Small intestine (tissue), 7 donors: ENCODE measurements at regions not wholly inside any gene's neighbourhood (a gene's known extent, or its start where the extent isn't known, plus 50 kb on each side); places are given as distances from the start of the nearest gene placed in this dataset.
A peak's percentile ranks its signal among the peaks of the same experiment; 100 is the strongest.

Source experiments
- DNase-seq, 2 donors: peaks; one replicate each; pipeline versions ENCODE4 v3.0.0 to v3.0.0-alpha.2; 2013
- FAIRE-seq: peaks from 2 replicates; lab custom pipeline; 2012; peaks lifted over from hg19 to GRCh38; lab: Jason Lieb, UNC
- H3K27ac ChIP-seq, 3 donors: one replicate each; pipeline ENCODE4 v1.5.1; 2013; ENCODE audit warnings: low read length in 2 of 3, mild to moderate bottlenecking in 2 of 3, control low read depth in 1 of 3, inconsistent platforms in 1 of 3, low read depth in 1 of 3, moderate library complexity in 1 of 3
- H3K27me3 ChIP-seq, 3 donors: one replicate each; pipeline ENCODE4 v1.6.1; 2013; ENCODE audit warnings: low read length in 3 of 3, inconsistent platforms in 1 of 3; ENCODE audit not compliant: control insufficient read depth in 3 of 3, insufficient read depth in 3 of 3
- H3K36me3 ChIP-seq, 3 donors: one replicate each; pipeline ENCODE4 v1.6.1; 2013; ENCODE audit warnings: low read length in 3 of 3, inconsistent platforms in 1 of 3, low read depth in 1 of 3, mild to moderate bottlenecking in 1 of 3, moderate library complexity in 1 of 3; ENCODE audit not compliant: control insufficient read depth in 3 of 3, insufficient read depth in 2 of 3
- H3K4me1 ChIP-seq, 3 donors: one replicate each; pipeline ENCODE4 v1.6.1; 2013; ENCODE audit warnings: low read length in 2 of 3, inconsistent platforms in 1 of 3, low read depth in 1 of 3, mild to moderate bottlenecking in 1 of 3, moderate library complexity in 1 of 3; ENCODE audit not compliant: control insufficient read depth in 3 of 3, insufficient read depth in 2 of 3
- H3K4me3 ChIP-seq, 3 donors: one replicate each; pipeline ENCODE4 v1.5.1; 2013; ENCODE audit warnings: low read length in 3 of 3, control low read depth in 1 of 3, inconsistent platforms in 1 of 3, low read depth in 1 of 3, mild to moderate bottlenecking in 1 of 3, moderate library complexity in 1 of 3
- H3K9me3 ChIP-seq, 2 donors: one replicate each; pipeline ENCODE4 v1.6.1; 2013; ENCODE audit warnings: low read depth in 1 of 2, low read length in 1 of 2; ENCODE audit not compliant: control insufficient read depth in 2 of 2, insufficient read depth in 1 of 2
- WGBS, 3 donors: extraction: QIAGEN DNeasy Blood & Tissue Kit; methylation state at CpG; one replicate each; pipeline ENCODE4 v1.1.7; 2013; 5-methylcytosine and 5-hydroxymethylcytosine counted together
- donor health status: healthy with polysubstance abuse.
- donor health status: control.
- donor health status: control.
- donor health status: Bipolar disorder and iron deficiency.
- donor health status: healthy.

GRCh38 chr1:185419718-185420117 is 102.7 kb upstream of the IVNS1ABP start:
- DNase-seq: no peak
- Histone ChIP-seq H3K4me3 (no peak overlapping the region), H3K27me3 (no peaks in the 10 kb centered on the region), H3K36me3 (no peaks in the 10 kb centered on the region), H3K27ac (no peak overlapping the region), H3K9me3 (no peaks in the 10 kb centered on the region), H3K4me1 (no peaks in the 10 kb centered on the region)
- WGBS, 3 donors: 44 to 93% (median 82%) methylated on average over 3 of the region's 3 CpGs
- FAIRE-seq: no peak

- FAIRE-seq (no peak), DNase-seq (no peak)
- Histone ChIP-seq H3K27ac (no peak overlapping the region), H3K27me3 (no peaks in the 10 kb centered on the region), H3K4me3 (no peak overlapping the region), H3K4me1 (no peaks in the 10 kb centered on the region), H3K36me3 (no peaks in the 10 kb centered on the region), H3K9me3 (no peaks in the 10 kb centered on the region)
- WGBS, 3 donors: 59 to 89% (median 70%) methylated on average over 1 of the region's 1 CpG
These were observed 101.4 kb upstream of the IVNS1ABP start for GRCh38 chr1:185418472-185418871.

- Histone ChIP-seq H3K36me3 (no peaks in the 10 kb centered on the region), H3K27ac (no peak overlapping the region), H3K27me3 (no peaks in the 10 kb centered on the region), H3K9me3 (peaks cover 0 to under 1% of the 10 kb centered on the region in 2 donors), H3K4me1 (no peaks in the 10 kb centered on the region), H3K4me3 (no peak overlapping the region)
- 62 to 72% (median 63%) methylated on average over 7 of the region's 7 CpGs for WGBS, 3 donors
- FAIRE-seq: no peak
- DNase-seq: peak; percentile 11 to 26
These were observed 95.5 kb upstream of the IVNS1ABP start for GRCh38 chr1:185412385-185413087.

- no peaks in the 10 kb centered on the region for H3K27me3 ChIP-seq
- no peaks in the 10 kb centered on the region for H3K36me3 ChIP-seq
- H3K27ac ChIP-seq: no peak overlapping the region
- FAIRE-seq: no peak
- whole genome bisulfite sequencing, 3 donors: 50 to 57% (median 54%) methylated on average over 1 of the region's 1 CpG
- peaks cover 0 to 4% of the 10 kb centered on the region in 2 donors for H3K9me3 ChIP-seq
- no peak for DNase-seq
- H3K4me1 ChIP-seq: no peaks in the 10 kb centered on the region
- no peak overlapping the region for H3K4me3 ChIP-seq
These were observed 92.9 kb upstream of the IVNS1ABP start for GRCh38 chr1:185409763-185410528.

GRCh38 chr1:185409345-185409744 is 92.3 kb upstream of the IVNS1ABP start:
- Histone ChIP-seq H3K36me3 (no peaks in the 10 kb centered on the region), H3K27ac (no peak overlapping the region), H3K4me3 (no peak overlapping the region), H3K9me3 (peaks cover 0 to 4% of the 10 kb centered on the region in 2 donors), H3K4me1 (peaks cover 0 to under 1% (median 0%) of the 10 kb centered on the region in 3 donors), H3K27me3 (no peaks in the 10 kb centered on the region)
- whole genome bisulfite sequencing, 3 donors: 77 to 83% (median 81%) methylated on average over 4 of the region's 4 CpGs
- DNase-seq (no peak), FAIRE-seq (no peak)

GRCh38 chr1:185408700-185409270 is 91.7 kb upstream of the IVNS1ABP start:
- Histone ChIP-seq H3K27me3 (no peaks in the 10 kb centered on the region), H3K4me3 (no peak overlapping the region), H3K9me3 (peaks cover 0 to 4% of the 10 kb centered on the region in 2 donors), H3K4me1 (peaks cover 0 to 2% (median 0%) of the 10 kb centered on the region in 3 donors), H3K27ac (no peak overlapping the region), H3K36me3 (no peaks in the 10 kb centered on the region)
- FAIRE-seq (no peak), DNase-seq (no peak)
- 64 to 68% (median 66%) methylated on average over 5 of the region's 5 CpGs for WGBS, 3 donors

- peaks cover 0 to 6% (median 2%) of the 10 kb centered on the region in 3 donors for H3K4me1 ChIP-seq
- H3K27me3 ChIP-seq: no peaks in the 10 kb centered on the region
- DNase-seq (no peak), FAIRE-seq (no peak)
- peaks cover 0 to 4% of the 10 kb centered on the region in 2 donors for H3K9me3 ChIP-seq
- 92 to 100% (median 93%) methylated on average over 1 of the region's 1 CpG for WGBS, 3 donors
- H3K36me3 ChIP-seq: no peaks in the 10 kb centered on the region
- no peak overlapping the region for H3K27ac ChIP-seq
- H3K4me3 ChIP-seq: no peak overlapping the region
These were observed 89.6 kb upstream of the IVNS1ABP start for GRCh38 chr1:185406691-185407009.

- no peaks in the 10 kb centered on the region for H3K27me3 ChIP-seq
- 83 to 92% (median 85%) methylated on average over 3 of the region's 3 CpGs for WGBS, 3 donors
- H3K9me3 ChIP-seq: peaks cover 0 to 4% of the 10 kb centered on the region in 2 donors
- no peak for FAIRE-seq
- no peaks in the 10 kb centered on the region for H3K36me3 ChIP-seq
- DNase-seq: no peak
- no peak overlapping the region for H3K4me3 ChIP-seq
- H3K27ac ChIP-seq: no peak overlapping the region
- H3K4me1 ChIP-seq: peaks cover 0 to 6% (median 2%) of the 10 kb centered on the region in 3 donors
These were observed 89.1 kb upstream of the IVNS1ABP start for GRCh38 chr1:185406006-185406690.
